Ovary (tissue), 3 donors: ENCODE measurements at regions not wholly inside any gene's neighbourhood (a gene's known extent, or its start where the extent isn't known, plus 50 kb on each side); places are given as distances from the start of the nearest gene placed in this dataset.

ENCODE experiments used
- POLR2A ChIP-seq: fragments of 450-650 bp; IDR thresholded peaks from one replicate; pipeline ENCODE4 v1.6.1; 2017; ENCODE audit warnings: antibody characterized with exemption, mild to moderate bottlenecking, moderate library complexity
- TF ChIP-seq, protein P1 (sequence below), 3 donors: fragments of 450-650 bp in 2 of 3; fragments of 200-600 bp in 1 of 3; IDR thresholded peaks; one replicate each; pipeline versions ENCODE4 v1.5.1 to v1.8.0; 2016 to 2022; ENCODE audit warnings: antibody characterized with exemption in 3 of 3, mild to moderate bottlenecking in 1 of 3
- donor health status: DM: no; HTN: no; CAD: no.

DNA sequence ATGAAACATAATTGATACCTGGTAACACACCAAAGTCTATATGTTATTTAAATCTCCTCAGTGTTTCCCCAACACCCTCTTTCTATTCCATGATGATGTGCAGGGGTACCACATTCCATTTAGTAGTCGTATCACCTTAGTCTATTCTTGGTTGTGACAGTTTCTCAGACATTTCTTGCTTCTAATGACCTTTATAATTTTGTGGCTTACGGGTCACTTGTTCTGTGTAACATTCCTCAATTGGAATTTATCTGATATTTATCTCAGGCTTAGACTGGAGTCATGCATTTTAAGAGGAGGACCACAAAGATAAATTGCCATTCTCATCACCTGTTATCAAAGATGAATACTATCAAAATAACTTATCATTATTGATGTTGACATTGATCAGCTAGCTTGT lies 679.6 kb downstream of the USP25 start:
- no peak for TF ChIP-seq POLR2A
- TF ChIP-seq, protein P1, sequence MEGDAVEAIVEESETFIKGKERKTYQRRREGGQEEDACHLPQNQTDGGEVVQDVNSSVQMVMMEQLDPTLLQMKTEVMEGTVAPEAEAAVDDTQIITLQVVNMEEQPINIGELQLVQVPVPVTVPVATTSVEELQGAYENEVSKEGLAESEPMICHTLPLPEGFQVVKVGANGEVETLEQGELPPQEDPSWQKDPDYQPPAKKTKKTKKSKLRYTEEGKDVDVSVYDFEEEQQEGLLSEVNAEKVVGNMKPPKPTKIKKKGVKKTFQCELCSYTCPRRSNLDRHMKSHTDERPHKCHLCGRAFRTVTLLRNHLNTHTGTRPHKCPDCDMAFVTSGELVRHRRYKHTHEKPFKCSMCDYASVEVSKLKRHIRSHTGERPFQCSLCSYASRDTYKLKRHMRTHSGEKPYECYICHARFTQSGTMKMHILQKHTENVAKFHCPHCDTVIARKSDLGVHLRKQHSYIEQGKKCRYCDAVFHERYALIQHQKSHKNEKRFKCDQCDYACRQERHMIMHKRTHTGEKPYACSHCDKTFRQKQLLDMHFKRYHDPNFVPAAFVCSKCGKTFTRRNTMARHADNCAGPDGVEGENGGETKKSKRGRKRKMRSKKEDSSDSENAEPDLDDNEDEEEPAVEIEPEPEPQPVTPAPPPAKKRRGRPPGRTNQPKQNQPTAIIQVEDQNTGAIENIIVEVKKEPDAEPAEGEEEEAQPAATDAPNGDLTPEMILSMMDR (IDR thresholded peaks at IDR 0.05): no peak
